GM12864 (cell line): ENCODE measurements at regions not wholly inside any gene's neighbourhood (a gene's known extent, or its start where the extent isn't known, plus 50 kb on each side); places are given as distances from the start of the nearest gene placed in this dataset.

ENCODE experiments used
- DNase-seq: peaks from one replicate; pipeline ENCODE4 v3.0.0-alpha.2; 2011; ENCODE audit warnings: low read depth
- H3K4me3 ChIP-seq: 2 replicates; pipeline ENCODE4 v1.5.1; 2011; ENCODE audit warnings: mild to moderate bottlenecking, low read depth, low read length, control low read depth
- TF ChIP-seq, protein P1 (sequence below): IDR thresholded peaks from 2 replicates; pipeline ENCODE4 v1.5.1; 2011; ENCODE audit warnings: low read depth, mild to moderate bottlenecking, moderate library complexity, low read length, control low read depth, inconsistent platforms; ENCODE audit errors: missing control alignments

DNA sequence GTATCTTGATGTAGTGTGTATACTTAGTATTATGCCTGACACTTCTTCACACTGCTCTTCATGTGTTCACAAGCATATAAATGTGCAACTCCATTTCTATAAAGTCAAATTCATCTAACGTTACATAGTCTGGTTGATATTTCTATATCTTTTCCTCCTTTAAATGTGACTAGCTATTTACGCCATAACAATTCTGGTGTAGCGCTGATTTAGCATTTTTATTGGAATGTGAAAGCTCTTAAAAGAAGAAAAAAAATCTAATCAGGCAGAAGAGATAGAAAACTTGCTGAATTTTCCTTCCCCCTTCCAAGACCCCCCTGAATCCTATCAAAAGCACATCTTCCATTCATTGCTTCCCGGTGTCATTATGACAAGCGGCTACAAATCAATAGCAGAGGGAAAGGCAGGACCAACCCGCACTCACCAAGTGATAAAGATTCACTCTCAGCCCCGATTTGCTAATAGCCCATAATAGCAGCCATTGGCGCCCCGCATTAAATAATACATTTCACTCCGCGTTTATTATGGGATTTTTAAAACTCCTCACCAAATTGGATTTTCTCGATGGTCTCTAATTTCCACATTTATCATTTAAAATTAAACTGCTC, 299.5 kb upstream of the PMFBP1 start:
- TF ChIP-seq, protein P1, sequence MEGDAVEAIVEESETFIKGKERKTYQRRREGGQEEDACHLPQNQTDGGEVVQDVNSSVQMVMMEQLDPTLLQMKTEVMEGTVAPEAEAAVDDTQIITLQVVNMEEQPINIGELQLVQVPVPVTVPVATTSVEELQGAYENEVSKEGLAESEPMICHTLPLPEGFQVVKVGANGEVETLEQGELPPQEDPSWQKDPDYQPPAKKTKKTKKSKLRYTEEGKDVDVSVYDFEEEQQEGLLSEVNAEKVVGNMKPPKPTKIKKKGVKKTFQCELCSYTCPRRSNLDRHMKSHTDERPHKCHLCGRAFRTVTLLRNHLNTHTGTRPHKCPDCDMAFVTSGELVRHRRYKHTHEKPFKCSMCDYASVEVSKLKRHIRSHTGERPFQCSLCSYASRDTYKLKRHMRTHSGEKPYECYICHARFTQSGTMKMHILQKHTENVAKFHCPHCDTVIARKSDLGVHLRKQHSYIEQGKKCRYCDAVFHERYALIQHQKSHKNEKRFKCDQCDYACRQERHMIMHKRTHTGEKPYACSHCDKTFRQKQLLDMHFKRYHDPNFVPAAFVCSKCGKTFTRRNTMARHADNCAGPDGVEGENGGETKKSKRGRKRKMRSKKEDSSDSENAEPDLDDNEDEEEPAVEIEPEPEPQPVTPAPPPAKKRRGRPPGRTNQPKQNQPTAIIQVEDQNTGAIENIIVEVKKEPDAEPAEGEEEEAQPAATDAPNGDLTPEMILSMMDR = no peak
- H3K4me3 ChIP-seq = no peak overlapping the region
- no peak for DNase-seq

DNA sequence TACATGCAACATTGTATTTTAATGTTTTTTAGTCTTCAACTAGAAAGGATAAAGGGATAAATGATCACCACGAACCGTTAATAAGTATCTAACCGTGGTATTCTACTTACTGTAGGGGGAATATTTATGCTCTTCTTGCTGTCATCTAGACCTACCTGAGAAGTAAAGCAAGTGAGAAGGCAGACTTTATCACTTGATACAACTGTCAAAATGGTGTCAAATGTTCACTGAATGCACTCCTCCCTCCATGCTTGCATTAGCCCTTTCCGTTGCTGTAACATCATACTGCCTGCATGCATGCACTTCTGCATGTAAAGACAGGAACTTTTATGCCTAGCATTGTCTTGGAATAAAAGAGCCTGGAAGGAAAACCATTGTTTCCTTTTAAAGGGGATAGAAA, 298.6 kb upstream of the PMFBP1 start:
- TF ChIP-seq, protein P1 = no peak
- no peak overlapping the region for H3K4me3 ChIP-seq
- no peak for DNase-seq

DNA sequence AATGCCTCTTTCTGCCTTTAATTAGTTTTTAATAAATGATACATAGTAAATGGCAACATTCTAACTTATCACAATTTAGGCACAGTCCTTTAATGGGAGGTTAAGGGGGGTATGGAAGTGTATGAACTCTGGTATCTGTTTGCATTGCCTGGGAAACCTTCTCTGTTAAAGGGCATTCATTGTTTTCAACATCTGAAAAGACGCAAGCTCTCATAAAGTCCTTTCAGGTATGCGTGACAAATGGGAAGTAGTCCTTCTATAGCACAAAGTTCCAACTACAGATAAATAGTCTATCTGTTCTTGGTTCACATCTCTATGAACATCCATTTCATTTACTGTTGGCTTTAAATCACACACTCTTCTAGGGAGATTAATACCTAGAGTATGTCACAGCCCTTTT, 298.0 kb upstream of the PMFBP1 start:
- DNase-seq = no peak
- TF ChIP-seq, protein P1 = no peak

DNA sequence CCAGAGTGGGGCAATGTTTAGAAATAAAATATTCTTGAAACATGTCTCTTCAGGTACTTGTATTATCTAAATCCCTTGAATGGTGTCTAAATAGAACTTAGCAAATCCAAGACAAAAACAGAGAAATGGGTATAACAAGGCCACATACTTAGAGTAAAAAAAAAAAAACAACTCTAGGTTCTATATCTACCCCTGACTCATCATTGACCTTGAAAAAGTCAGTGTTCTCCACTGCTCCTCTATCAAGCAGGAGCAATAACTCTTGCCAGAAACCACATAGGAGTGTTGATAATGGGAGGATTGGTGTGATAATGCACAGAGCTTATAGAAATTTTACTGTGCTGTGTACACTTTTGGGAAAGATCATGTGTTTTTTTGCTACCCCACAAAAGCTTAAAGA, 296.6 kb upstream of the PMFBP1 start:
- TF ChIP-seq, protein P1 = no peak
- no peak for DNase-seq

More for the DNA sequence above, 298.0 kb upstream of the PMFBP1 start:
- no peak overlapping the region for H3K4me3 ChIP-seq

DNA sequence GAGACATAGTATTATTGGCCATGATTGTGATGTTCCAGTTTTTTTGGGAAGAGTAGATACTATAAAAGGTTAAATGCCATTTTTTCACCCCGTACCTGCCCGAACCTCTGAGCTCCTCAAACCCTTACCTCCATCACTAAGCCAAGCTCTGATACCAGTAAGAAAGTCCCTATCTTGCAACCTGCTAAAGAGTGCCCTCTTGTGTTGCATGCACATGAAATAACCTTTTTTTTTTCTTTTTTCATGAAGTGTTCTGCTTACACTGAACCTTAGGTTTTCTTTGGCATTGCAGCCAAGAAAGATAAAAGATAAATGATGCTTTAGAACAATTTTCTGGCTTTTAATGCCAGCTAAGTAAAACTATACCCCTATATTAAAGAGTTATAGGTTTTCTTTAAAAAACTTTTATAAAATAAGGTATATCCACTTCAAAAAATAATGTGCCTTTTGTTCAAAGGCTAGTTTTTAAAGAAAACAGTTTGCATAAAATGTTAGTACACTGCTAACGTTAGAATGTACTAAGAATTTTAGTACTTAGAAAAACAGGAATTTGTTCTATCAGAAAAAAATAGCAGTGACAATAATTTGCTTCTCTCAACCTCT, 295.3 kb upstream of the PMFBP1 start:
- H3K4me3 ChIP-seq = no peak overlapping the region
- DNase-seq = peak; percentile 18
- TF ChIP-seq, protein P1 = peak; percentile 50

More for the DNA sequence above, 296.6 kb upstream of the PMFBP1 start:
- no peak overlapping the region for H3K4me3 ChIP-seq

DNA sequence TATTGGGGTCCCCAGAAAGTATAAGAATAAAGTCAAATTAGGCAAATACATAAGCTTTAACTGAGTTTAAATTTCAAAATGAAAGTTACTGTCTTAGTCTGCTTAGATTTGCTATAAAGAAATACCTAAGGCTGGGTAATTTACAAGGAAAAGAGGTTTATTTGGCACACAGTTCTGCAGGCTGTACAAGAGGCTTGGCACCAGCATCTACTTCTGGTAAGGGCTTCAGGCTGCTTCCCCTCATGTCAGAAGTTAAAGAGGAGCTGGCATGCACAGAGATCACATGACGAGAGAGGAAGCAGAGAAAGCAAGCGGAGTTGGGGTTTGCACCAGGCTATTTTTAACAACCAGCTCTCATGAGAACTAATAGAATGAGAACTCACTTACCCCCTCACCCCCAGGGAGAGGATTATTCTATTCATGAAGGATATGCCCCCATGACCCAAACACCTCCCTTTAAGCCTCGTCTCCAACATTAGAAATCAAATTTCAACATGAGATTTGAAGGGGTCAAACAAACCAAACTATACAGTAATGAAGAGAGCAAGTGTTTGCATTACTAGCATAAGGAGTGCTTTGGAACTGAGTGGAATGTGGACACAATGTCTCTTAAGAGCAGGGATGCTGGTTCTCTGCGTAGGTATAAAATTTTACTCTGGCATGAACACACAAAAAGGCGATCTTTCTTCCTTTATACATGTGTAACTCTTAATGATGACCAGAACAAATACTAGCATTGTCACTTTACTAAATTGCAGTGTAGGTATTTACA, 292.8 kb upstream of the PMFBP1 start:
- no peak for DNase-seq
- TF ChIP-seq, protein P1 = no peak
- H3K4me3 ChIP-seq = no peak overlapping the region
